Fibroblast of lung (primary cell): ENCODE measurements at regions not wholly inside any gene's neighbourhood (a gene's known extent, or its start where the extent isn't known, plus 50 kb on each side); places are given as distances from the start of the nearest gene placed in this dataset.
A peak's percentile ranks its signal among the peaks of the same experiment; 100 is the strongest.

Source experiments
- DNase-seq, 2 donors: peaks; one replicate each; pipeline versions ENCODE4 v3.0.0 to v3.0.0-alpha.2; 2010; ENCODE audit warnings: low read depth in 2 of 2
- H2AFZ ChIP-seq: 2 replicates; pipeline ENCODE4 v1.5.1; 2012; ENCODE audit warnings: low read length, control low read depth, inconsistent platforms
- H3K27ac ChIP-seq: 2 replicates; pipeline ENCODE4 v1.5.1; 2011; ENCODE audit warnings: low read length, control low read depth; ENCODE audit not compliant: insufficient read depth
- H3K27me3 ChIP-seq: 2 replicates; pipeline ENCODE4 v1.5.1; 2011; ENCODE audit warnings: mild to moderate bottlenecking, low read length; ENCODE audit not compliant: control insufficient read depth, insufficient read depth
- H3K36me3 ChIP-seq: 2 replicates; pipeline ENCODE4 v1.5.1; 2011; ENCODE audit warnings: low read length; ENCODE audit not compliant: control insufficient read depth, insufficient read depth
- H3K4me1 ChIP-seq: 2 replicates; pipeline ENCODE4 v1.5.1; 2011; ENCODE audit warnings: low read length; ENCODE audit not compliant: control insufficient read depth, insufficient read depth; ENCODE audit errors: extremely low read depth
- H3K4me2 ChIP-seq: 2 replicates; pipeline ENCODE4 v1.5.1; 2011; ENCODE audit warnings: low read length, control low read depth; ENCODE audit not compliant: insufficient read depth; ENCODE audit errors: extremely low read depth
- H3K4me3 ChIP-seq, 4 experiments: fragments of 200-600 bp in 1 of 4; sonication (generic) in 1 of 4; replicated peaks in 1 of 4; 2 replicates each; pipeline ENCODE4 v1.5.1; 2011 to 2016; ENCODE audit warnings: low read length in 4 of 4, low read depth in 3 of 4, mild to moderate bottlenecking in 3 of 4, control low read depth in 2 of 4, inconsistent platforms in 1 of 4, mixed read lengths in 1 of 4; ENCODE audit not compliant: insufficient read depth in 1 of 4; ENCODE audit errors: control extremely low read depth in 1 of 4
- H3K79me2 ChIP-seq: 2 replicates; pipeline ENCODE4 v1.5.1; 2012; ENCODE audit warnings: mild to moderate bottlenecking, low read length, inconsistent platforms; ENCODE audit not compliant: control insufficient read depth, insufficient read depth
- H3K9ac ChIP-seq: 2 replicates; pipeline ENCODE4 v1.5.1; 2011; ENCODE audit warnings: mild to moderate bottlenecking, low read length, control low read depth; ENCODE audit not compliant: insufficient read depth
- H3K9me3 ChIP-seq: 2 replicates; pipeline ENCODE4 v1.5.1; 2012; ENCODE audit warnings: low read depth, low read length; ENCODE audit not compliant: control insufficient read depth, insufficient read depth
- H4K20me1 ChIP-seq: 2 replicates; pipeline ENCODE4 v1.5.1; 2011; ENCODE audit warnings: low read length; ENCODE audit not compliant: control insufficient read depth, insufficient read depth; ENCODE audit errors: extremely low read depth
- EZH2 ChIP-seq: IDR thresholded peaks from 2 replicates; pipeline ENCODE4 v1.5.1; 2012; ENCODE audit warnings: low read length, control low read depth, mild to moderate bottlenecking; ENCODE audit errors: missing control alignments
- TF ChIP-seq, protein P1 (sequence below), 2 donors: IDR thresholded peaks in 1 of 2; conservative IDR thresholded peaks in 1 of 2; 1 replicate in 1 of 2; 2 replicates in 1 of 2; pipeline ENCODE4 v1.5.1; 2011 to 2012; ENCODE audit warnings: low read length in 2 of 2, control low read depth in 1 of 2, inconsistent platforms in 1 of 2, low read depth in 1 of 2, mild to moderate bottlenecking in 1 of 2

DNA sequence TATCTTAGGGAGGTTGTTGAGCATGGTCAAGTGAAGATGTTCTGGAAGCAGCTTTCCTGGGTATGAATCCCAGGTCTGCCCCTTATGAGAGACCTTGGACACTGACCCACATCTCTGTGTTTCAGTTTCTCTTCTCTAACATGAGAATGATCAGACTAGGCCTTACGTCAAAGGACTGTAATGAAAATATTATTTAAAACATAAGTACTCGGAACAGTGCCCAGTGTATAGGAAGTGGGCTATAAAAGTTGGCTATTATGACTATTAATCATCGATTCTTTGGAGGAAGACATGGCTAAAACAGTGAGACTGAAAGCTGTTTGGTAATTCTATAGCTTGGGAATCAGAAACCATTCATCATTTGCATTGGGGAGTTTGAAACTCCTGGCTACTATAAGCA, 65.3 kb upstream of the MYO10 start:
- no peaks in the 10 kb centered on the region for H3K36me3 ChIP-seq
- H3K9me3 ChIP-seq, result no peaks in the 10 kb centered on the region
- H4K20me1 ChIP-seq, result no peaks in the 10 kb centered on the region
- H2AFZ ChIP-seq, result no peak overlapping the region
- no peak overlapping the region for H3K9ac ChIP-seq
- H3K4me2 ChIP-seq, result peak overlapping the region; percentile 29
- H3K4me1 ChIP-seq, result peaks cover 5% of the 10 kb centered on the region
- no peaks in the 10 kb centered on the region for H3K79me2 ChIP-seq
- peak; percentile 47 to 69 for DNase-seq
- H3K27ac ChIP-seq, result peak overlapping the region; percentile 17
- H3K4me3 ChIP-seq, result no peak overlapping the region
- TF ChIP-seq, protein P1, sequence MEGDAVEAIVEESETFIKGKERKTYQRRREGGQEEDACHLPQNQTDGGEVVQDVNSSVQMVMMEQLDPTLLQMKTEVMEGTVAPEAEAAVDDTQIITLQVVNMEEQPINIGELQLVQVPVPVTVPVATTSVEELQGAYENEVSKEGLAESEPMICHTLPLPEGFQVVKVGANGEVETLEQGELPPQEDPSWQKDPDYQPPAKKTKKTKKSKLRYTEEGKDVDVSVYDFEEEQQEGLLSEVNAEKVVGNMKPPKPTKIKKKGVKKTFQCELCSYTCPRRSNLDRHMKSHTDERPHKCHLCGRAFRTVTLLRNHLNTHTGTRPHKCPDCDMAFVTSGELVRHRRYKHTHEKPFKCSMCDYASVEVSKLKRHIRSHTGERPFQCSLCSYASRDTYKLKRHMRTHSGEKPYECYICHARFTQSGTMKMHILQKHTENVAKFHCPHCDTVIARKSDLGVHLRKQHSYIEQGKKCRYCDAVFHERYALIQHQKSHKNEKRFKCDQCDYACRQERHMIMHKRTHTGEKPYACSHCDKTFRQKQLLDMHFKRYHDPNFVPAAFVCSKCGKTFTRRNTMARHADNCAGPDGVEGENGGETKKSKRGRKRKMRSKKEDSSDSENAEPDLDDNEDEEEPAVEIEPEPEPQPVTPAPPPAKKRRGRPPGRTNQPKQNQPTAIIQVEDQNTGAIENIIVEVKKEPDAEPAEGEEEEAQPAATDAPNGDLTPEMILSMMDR (conservative IDR thresholded peaks at IDR 0.05 in 1 of 2, IDR thresholded peaks at IDR 0.05 in 1 of 2; ENCODE audit: low read depth in 1 of 2, low read length in 2 of 2), result no peak
- no peak for TF ChIP-seq EZH2
- H3K27me3 ChIP-seq, result no peaks in the 10 kb centered on the region

DNA sequence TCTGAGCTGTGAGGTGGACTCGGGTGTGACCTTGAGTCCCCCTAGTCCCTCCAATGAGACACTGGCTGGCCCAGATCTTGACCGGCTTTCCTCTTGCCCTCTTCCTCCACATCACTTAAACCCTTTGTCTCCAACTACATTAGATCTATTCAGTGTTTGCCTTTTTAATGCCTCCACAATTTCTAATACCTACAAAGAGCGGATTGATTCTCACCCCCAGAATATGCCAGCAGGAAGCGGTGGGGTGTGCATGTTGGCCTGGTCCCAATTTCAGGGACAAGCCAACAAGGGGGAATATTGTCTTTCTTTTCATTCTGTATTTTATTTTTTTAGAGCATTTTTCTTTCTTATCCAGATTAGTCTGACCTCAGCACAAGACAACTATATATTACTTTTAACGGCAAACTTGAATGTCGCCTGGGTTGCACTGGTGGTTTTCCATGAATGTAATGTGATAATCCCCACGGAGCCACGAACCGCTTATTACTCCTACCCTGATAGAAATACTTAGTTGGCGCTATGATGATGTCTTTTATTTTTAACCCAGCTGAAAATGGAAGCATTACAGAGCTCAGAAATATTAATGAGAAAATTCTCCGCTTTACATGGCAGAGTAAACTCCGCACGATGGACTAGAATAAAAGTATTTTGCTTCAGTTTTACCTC, 68.5 kb upstream of the MYO10 start:
- H3K4me2 ChIP-seq, result no peak overlapping the region
- H3K9ac ChIP-seq, result no peak overlapping the region

DNA sequence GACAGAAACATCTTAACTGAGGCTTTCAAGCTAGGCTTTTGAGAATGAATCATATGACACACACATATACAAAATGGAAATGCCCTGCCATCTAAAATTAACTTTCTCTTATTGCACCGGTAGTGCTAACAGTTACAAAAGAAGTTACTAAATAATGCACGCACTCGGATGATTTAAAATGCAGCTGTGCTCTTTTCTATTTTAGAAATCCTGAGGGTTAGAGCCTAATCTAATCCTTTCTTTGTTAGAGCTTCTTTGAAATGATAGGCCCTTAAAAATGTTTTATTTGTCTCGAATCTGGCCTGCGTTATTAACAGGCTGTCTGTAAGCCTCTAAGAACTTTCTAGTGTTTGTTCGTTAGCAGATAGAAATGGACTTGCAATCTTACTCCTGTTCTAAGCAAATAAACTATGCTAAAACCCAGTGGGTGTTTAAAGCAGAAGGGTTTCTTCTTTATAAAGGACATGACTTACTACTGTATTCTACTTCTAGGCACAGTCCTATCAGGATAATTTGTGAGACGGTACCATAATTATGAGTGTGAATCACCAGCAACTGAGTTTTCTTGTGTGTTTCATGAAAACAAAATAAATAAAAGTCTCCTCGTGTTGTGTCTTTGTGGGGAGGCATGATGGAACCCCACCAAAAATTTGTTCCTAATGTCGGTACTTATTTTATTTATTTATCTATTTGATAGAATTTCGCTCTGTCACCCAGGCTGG, 69.2 kb upstream of the MYO10 start:
- H2AFZ ChIP-seq, result no peak overlapping the region
- H3K4me2 ChIP-seq, result no peak overlapping the region
- H3K4me3 ChIP-seq, result no peak overlapping the region
- no peak overlapping the region for H3K9ac ChIP-seq
- H3K36me3 ChIP-seq, result no peaks in the 10 kb centered on the region
- H3K9me3 ChIP-seq, result no peaks in the 10 kb centered on the region
- peaks cover 5% of the 10 kb centered on the region for H3K4me1 ChIP-seq
- no peak for DNase-seq
- TF ChIP-seq EZH2, result no peak
- TF ChIP-seq, protein P1 (conservative IDR thresholded peaks at IDR 0.05 in 1 of 2, IDR thresholded peaks at IDR 0.05 in 1 of 2; ENCODE audit: low read depth in 1 of 2, low read length in 2 of 2), result no peak
- peak overlapping the region; percentile 7 for H3K27ac ChIP-seq
- no peaks in the 10 kb centered on the region for H4K20me1 ChIP-seq
- H3K27me3 ChIP-seq, result no peaks in the 10 kb centered on the region
- H3K79me2 ChIP-seq, result no peaks in the 10 kb centered on the region

More for the DNA sequence above, 68.5 kb upstream of the MYO10 start:
- Histone ChIP-seq H3K27me3 (no peaks in the 10 kb centered on the region), H3K27ac (no peak overlapping the region), H2AFZ (no peak overlapping the region), H3K79me2 (no peaks in the 10 kb centered on the region), H3K4me1 (peaks cover 5% of the 10 kb centered on the region), H4K20me1 (no peaks in the 10 kb centered on the region), H3K36me3 (no peaks in the 10 kb centered on the region), H3K4me3 (no peak overlapping the region), H3K9me3 (no peaks in the 10 kb centered on the region)
- no peak for TF ChIP-seq EZH2
- TF ChIP-seq, protein P1 (conservative IDR thresholded peaks at IDR 0.05 in 1 of 2, IDR thresholded peaks at IDR 0.05 in 1 of 2; ENCODE audit: low read depth in 1 of 2, low read length in 2 of 2), result no peak
- DNase-seq, result peak in 1 of 2 donors; percentile 36
